ENCODE measurements at regions not wholly inside any gene's neighbourhood (a gene's known extent, or its start where the extent isn't known, plus 50 kb on each side); places are given as distances from the start of the nearest gene placed in this dataset.

DNA sequence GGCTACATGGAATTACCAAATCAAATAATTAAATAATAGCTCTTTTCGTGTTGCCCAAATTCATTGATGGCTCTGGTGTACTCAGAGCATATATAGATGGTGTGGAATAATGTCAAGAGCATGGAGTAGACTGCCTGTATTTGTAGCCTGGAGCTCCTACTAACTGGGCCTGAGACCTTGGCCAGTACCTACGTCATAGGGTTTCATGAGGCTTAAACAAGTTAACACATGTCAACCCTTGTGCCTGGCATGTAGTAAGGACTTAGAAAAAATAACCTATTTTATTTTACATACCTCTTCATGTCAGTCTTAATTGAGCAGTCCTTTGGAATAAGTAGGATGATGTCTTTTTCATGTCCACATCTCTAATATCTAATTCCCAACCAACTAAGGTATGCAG, 223.7 kb upstream of the DPH6 start:
- Histone ChIP-seq H4K8ac (ENCODE audit: low read depth in 2 of 2, low read length in 2 of 2) (no peak overlapping the region), H3K9me3 (ENCODE audit: control insufficient read depth, insufficient read depth, low read length) (no peaks in the 10 kb centered on the region), H3K4me2 (ENCODE audit: low read depth, low read length) (no peak overlapping the region), H2AFZ (replicated peaks; ENCODE audit: low read length, poor library complexity) (no peak overlapping the region), H3K4me3 (ENCODE audit: insufficient read depth, low read depth, low read length) (no peak overlapping the region), H3K9me1 (ENCODE audit: insufficient read depth, low read length) (no peaks in the 10 kb centered on the region), H2AK9ac (replicated peaks; ENCODE audit: low read depth, low read length, poor library complexity) (no peak overlapping the region), H3K23ac (ENCODE audit: low read depth, low read length) (no peak overlapping the region), H2BK20ac (ENCODE audit: low read depth, low read length) (no peak overlapping the region), H4K5ac (ENCODE audit: low read depth, low read length) (no peak overlapping the region), H2BK15ac (ENCODE audit: low read depth, low read length) (no peak overlapping the region), H2BK5ac (ENCODE audit: low read depth, low read length, poor library complexity, severe bottlenecking) (no peak overlapping the region), H3K18ac (ENCODE audit: low read depth, low read length) (no peak overlapping the region), H3K27me3 (ENCODE audit: control insufficient read depth, insufficient read depth, low read length) (no peaks in the 10 kb centered on the region), H3K4me1 (ENCODE audit: control insufficient read depth, insufficient read depth, low read length) (no peaks in the 10 kb centered on the region), H3K36me3 (ENCODE audit: control insufficient read depth, insufficient read depth, low read length) (no peaks in the 10 kb centered on the region), H3K79me1 (ENCODE audit: low read depth in 1 of 2, low read length in 2 of 2) (no peaks in the 10 kb centered on the region), H4K91ac (ENCODE audit: insufficient read depth, low read depth, low read length) (no peak overlapping the region), H2AK5ac (ENCODE audit: low read depth, low read length) (no peak overlapping the region), H3K9ac (ENCODE audit: low read depth, low read length) (no peak overlapping the region), H4K20me1 (ENCODE audit: insufficient read depth, low read length) (no peaks in the 10 kb centered on the region), H2BK120ac (ENCODE audit: low read depth, low read length) (no peak overlapping the region), H3K4ac (ENCODE audit: low read depth, low read length) (no peak overlapping the region), H3K27ac (ENCODE audit: insufficient read depth, low read length) (no peak overlapping the region), H3K14ac (replicated peaks; ENCODE audit: low read depth, low read length) (no peak overlapping the region), H3K56ac (ENCODE audit: extremely low read depth, insufficient read depth, low read length) (no peak overlapping the region)
- no CpG with 5 or more reads among the region's 2 CpGs for WGBS, 2 experiments (ENCODE audit: extremely low coverage in 2 of 2, insufficient read length in 1 of 2)
- no TSS peak for BruUV-seq (replicated peaks)
- dilution Hi-C loops (cut with HindIII; ENCODE audit: low sequenced_read_pairs, unreplicated experiment), result no loop called here
- no peak for DNase-seq
- CTCF ChIA-PET, result interaction anchor here (0.5 kb wide), 1 partner anchor 16 kb away, joined by 3 read pairs; no protein-coding TSS in a partner anchor
- intact Hi-C loops (cut with micrococcal nuclease), result no loop called here
- ATAC-seq (ENCODE audit: low read depth), result no peak
- TF ChIP-seq RAD21 (IDR thresholded peaks at IDR 0.05; ENCODE audit: low read length), result no peak
- in situ Hi-C loops (cut with MboI; ENCODE audit: low sequenced_read_pairs), result no loop called here
- POLR2A ChIA-PET (ENCODE audit: unreplicated experiment), result no interaction called here

Measured in IMR-90 (cell line).